ENCODE measurements at regions not wholly inside any gene's neighbourhood (a gene's known extent, or its start where the extent isn't known, plus 50 kb on each side); places are given as distances from the start of the nearest gene placed in this dataset.

DNA sequence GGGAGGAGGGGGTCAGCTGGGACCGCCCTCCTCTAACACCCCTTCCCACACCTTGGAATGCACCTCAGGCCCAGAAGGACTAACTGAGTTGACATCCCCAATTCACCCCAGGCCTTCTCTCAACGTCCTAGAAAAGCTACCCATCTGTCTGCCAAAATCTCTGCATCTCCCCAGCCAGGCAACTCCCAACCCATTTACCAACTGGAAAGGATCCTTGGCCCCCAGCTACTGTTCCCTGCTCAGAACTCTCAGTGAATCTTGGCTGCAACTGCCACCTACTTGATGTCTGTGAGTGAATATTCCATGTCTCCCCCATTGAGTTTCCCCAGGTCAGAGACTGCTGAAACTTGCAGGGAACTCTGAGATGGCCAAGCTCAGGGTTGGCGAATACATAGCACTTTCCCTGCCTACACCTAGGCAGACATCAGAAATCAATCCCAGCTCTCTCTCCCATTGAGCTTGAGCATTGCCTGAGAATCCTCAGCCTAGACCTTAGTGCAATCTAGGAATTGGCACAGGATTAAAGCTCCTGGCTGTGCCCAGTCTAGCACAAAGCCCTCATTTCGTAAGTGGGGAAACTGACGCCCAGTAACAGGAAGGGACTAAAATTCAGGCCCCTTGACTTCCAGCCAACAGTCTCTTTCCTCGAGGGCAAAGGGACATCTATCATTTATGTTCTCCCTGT is 71.9 kb upstream of the NCOR2 start:
- Histone ChIP-seq H3K4me3 (ENCODE audit: low read depth, low read length, poor library complexity, severe bottlenecking) (no peak overlapping the region), H3K27ac (ENCODE audit: low read depth, low read length, poor library complexity, severe bottlenecking) (no peak overlapping the region), H3K9ac (ENCODE audit: low read length) (no peak overlapping the region), H2AFZ (ENCODE audit: low read length) (no peak overlapping the region), H3K9me3 (ENCODE audit: low read length) (no peaks in the 10 kb centered on the region), H3K4me1 (ENCODE audit: insufficient read depth, low read length, severe bottlenecking) (no peaks in the 10 kb centered on the region), H3K79me2 (ENCODE audit: insufficient read depth, low read length) (no peaks in the 10 kb centered on the region), H3K27me3 (ENCODE audit: insufficient read depth, low read length) (no peaks in the 10 kb centered on the region; the same call in 1 of the 2 replicates), H4K20me1 (ENCODE audit: insufficient read depth, low read length) (no peaks in the 10 kb centered on the region), H3F3A (ENCODE audit: insufficient read depth, low read length) (no peaks in the 10 kb centered on the region), H3K4me2 (ENCODE audit: low read length) (no peak overlapping the region), H3K9me2 (ENCODE audit: low read depth, low read length) (no peaks in the 10 kb centered on the region), H3K36me3 (ENCODE audit: insufficient read depth, low read length) (no peaks in the 10 kb centered on the region)
- TF ChIP-seq, protein P1, sequence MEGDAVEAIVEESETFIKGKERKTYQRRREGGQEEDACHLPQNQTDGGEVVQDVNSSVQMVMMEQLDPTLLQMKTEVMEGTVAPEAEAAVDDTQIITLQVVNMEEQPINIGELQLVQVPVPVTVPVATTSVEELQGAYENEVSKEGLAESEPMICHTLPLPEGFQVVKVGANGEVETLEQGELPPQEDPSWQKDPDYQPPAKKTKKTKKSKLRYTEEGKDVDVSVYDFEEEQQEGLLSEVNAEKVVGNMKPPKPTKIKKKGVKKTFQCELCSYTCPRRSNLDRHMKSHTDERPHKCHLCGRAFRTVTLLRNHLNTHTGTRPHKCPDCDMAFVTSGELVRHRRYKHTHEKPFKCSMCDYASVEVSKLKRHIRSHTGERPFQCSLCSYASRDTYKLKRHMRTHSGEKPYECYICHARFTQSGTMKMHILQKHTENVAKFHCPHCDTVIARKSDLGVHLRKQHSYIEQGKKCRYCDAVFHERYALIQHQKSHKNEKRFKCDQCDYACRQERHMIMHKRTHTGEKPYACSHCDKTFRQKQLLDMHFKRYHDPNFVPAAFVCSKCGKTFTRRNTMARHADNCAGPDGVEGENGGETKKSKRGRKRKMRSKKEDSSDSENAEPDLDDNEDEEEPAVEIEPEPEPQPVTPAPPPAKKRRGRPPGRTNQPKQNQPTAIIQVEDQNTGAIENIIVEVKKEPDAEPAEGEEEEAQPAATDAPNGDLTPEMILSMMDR (IDR thresholded peaks at IDR 0.05; ENCODE audit: low read length): no peak
- no peak for TF ChIP-seq EZH2 (IDR thresholded peaks at IDR 0.05; ENCODE audit: borderline replicate concordance, low read length)

DNA sequence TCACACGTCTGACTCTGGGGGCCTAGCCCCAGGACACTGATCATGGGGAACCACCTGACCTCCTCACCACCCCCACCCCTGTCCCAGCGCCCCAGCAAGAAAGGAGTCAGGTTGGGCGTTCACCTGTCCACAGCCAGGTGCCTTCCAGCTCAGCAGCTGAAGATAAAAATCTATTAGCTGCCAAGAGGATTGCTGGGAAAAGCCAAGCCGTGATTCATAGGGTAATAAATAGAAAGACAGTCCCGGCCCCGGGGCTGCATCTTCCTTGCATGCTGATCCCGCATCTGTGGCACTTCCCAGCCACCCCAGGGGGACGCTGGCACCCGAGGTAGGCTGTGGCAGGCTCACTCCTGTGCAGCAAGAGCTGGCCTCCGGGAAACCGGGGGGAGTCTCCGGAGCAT is 70.2 kb upstream of the NCOR2 start:
- Histone ChIP-seq H3K4me2 (ENCODE audit: low read length) (no peak overlapping the region), H4K20me1 (ENCODE audit: insufficient read depth, low read length) (no peaks in the 10 kb centered on the region), H3K9ac (ENCODE audit: low read length) (no peak overlapping the region), H3K9me2 (ENCODE audit: low read depth, low read length) (no peaks in the 10 kb centered on the region), H3K79me2 (ENCODE audit: insufficient read depth, low read length) (no peaks in the 10 kb centered on the region), H3K9me3 (ENCODE audit: low read length) (no peaks in the 10 kb centered on the region), H3K4me1 (ENCODE audit: insufficient read depth, low read length, severe bottlenecking) (no peaks in the 10 kb centered on the region), H3K36me3 (ENCODE audit: insufficient read depth, low read length) (no peaks in the 10 kb centered on the region), H2AFZ (ENCODE audit: low read length) (no peak overlapping the region), H3K27me3 (ENCODE audit: insufficient read depth, low read length) (no peaks in the 10 kb centered on the region; the same call in 1 of the 2 replicates), H3F3A (ENCODE audit: insufficient read depth, low read length) (no peaks in the 10 kb centered on the region), H3K4me3 (ENCODE audit: low read depth, low read length, poor library complexity, severe bottlenecking) (no peak overlapping the region), H3K27ac (ENCODE audit: low read depth, low read length, poor library complexity, severe bottlenecking) (no peak overlapping the region)
- TF ChIP-seq EZH2 (IDR thresholded peaks at IDR 0.05; ENCODE audit: borderline replicate concordance, low read length): no peak
- TF ChIP-seq, protein P1 (IDR thresholded peaks at IDR 0.05; ENCODE audit: low read length): no peak

DNA sequence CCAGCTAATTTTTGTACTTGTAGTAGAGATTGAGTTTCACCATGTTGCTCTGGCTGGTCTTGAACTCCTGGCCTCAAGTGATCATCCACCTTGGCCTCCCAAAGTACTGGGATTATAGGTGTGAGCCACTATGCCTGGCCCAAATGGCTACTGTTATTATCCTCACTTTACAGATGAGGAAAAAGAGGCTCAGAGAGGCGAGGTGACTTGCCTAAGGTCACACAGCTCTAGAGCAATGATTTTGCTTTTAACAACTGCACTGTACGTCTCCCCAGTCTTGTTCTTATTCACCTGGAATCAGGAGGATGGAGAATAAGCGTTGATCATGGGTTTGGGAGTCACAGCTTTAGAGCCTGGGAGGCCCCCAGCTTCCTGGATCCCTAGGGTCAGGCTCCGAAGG is 69.8 kb upstream of the NCOR2 start:
- Histone ChIP-seq H3K27ac (ENCODE audit: low read depth, low read length, poor library complexity, severe bottlenecking) (no peak overlapping the region), H3K9me2 (ENCODE audit: low read depth, low read length) (no peaks in the 10 kb centered on the region), H3K9ac (ENCODE audit: low read length) (no peak overlapping the region), H3K27me3 (ENCODE audit: insufficient read depth, low read length) (no peaks in the 10 kb centered on the region; the same call in 1 of the 2 replicates), H3F3A (ENCODE audit: insufficient read depth, low read length) (no peaks in the 10 kb centered on the region), H3K4me1 (ENCODE audit: insufficient read depth, low read length, severe bottlenecking) (no peaks in the 10 kb centered on the region), H3K36me3 (ENCODE audit: insufficient read depth, low read length) (no peaks in the 10 kb centered on the region), H3K79me2 (ENCODE audit: insufficient read depth, low read length) (no peaks in the 10 kb centered on the region), H3K4me3 (ENCODE audit: low read depth, low read length, poor library complexity, severe bottlenecking) (no peak overlapping the region), H4K20me1 (ENCODE audit: insufficient read depth, low read length) (no peaks in the 10 kb centered on the region), H2AFZ (ENCODE audit: low read length) (no peak overlapping the region), H3K9me3 (ENCODE audit: low read length) (no peaks in the 10 kb centered on the region), H3K4me2 (ENCODE audit: low read length) (no peak overlapping the region)
- TF ChIP-seq EZH2 (IDR thresholded peaks at IDR 0.05; ENCODE audit: borderline replicate concordance, low read length): no peak
- TF ChIP-seq, protein P1 (IDR thresholded peaks at IDR 0.05; ENCODE audit: low read length): no peak

Measured in OCI-LY1 (cell line).